AG04450 (cell line): ENCODE measurements at regions not wholly inside any gene's neighbourhood (a gene's known extent, or its start where the extent isn't known, plus 50 kb on each side); places are given as distances from the start of the nearest gene placed in this dataset.

Experiments used
- CTCF ChIA-PET: fragments of 300-600, 350-600 bp; formaldehyde crosslinking; extraction: SDS; loops from one replicate; lab custom pipeline; 2022; ENCODE audit warnings: antibody characterized with exemption, inconsistent platforms; lab: Charles Lee
- POLR2A ChIA-PET: fragments of 350-600 bp; formaldehyde crosslinking; extraction: SDS; loops from one replicate; lab custom pipeline; 2021; ENCODE audit warnings: antibody characterized with exemption, inconsistent platforms; lab: Yijun Ruan, JAX
- DNase-seq: peaks from one replicate; pipeline ENCODE4 v3.0.0-alpha.2; 2011; ENCODE audit warnings: low read depth, low spot score
- H3K27ac ChIP-seq: one replicate; pipeline ENCODE4 v1.5.1; 2012; ENCODE audit warnings: low read depth, low read length, control low read depth
- H3K27me3 ChIP-seq: one replicate; pipeline ENCODE4 v1.6.0; 2012; ENCODE audit warnings: low read length; ENCODE audit not compliant: control insufficient read depth, insufficient read depth
- H3K4me3 ChIP-seq: 2 replicates; pipeline ENCODE4 v1.5.1; 2011; ENCODE audit warnings: mild to moderate bottlenecking, low read depth, low read length, control low read depth
- H3K9me3 ChIP-seq: 2 replicates; pipeline ENCODE4 v1.5.1; 2012; ENCODE audit warnings: low read length; ENCODE audit not compliant: control insufficient read depth, insufficient read depth
- TF ChIP-seq, protein P1 (sequence below): IDR thresholded peaks from 2 replicates; pipeline ENCODE4 v1.5.1; 2011; ENCODE audit warnings: low read depth, low read length, control low read depth, inconsistent platforms

DNA sequence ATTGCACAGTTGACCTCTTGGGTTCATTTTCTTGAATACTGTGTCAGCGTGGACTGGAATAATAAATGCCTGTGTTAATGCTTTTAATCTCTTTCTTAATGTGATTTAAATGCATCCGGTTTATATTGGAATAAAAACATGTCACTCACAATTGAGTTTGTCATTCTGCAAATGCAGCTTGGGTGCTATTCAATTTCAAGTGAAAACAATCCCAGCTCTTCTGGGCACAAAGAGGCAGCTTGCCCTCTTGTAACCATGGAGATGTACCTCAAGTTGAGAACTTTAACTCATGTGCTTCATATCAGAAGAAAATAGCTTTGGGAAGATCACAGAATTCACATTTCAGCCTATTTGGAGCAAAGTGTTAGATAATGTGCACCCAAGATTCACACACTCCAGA is 355.7 kb upstream of the GNPDA2 start:
- CTCF ChIA-PET: no interaction called here
- Histone ChIP-seq H3K27ac (no peak overlapping the region), H3K27me3 (no peaks in the 10 kb centered on the region), H3K4me3 (no peak overlapping the region), H3K9me3 (no peaks in the 10 kb centered on the region)
- POLR2A ChIA-PET: no interaction called here
- no peak for DNase-seq
- TF ChIP-seq, protein P1, sequence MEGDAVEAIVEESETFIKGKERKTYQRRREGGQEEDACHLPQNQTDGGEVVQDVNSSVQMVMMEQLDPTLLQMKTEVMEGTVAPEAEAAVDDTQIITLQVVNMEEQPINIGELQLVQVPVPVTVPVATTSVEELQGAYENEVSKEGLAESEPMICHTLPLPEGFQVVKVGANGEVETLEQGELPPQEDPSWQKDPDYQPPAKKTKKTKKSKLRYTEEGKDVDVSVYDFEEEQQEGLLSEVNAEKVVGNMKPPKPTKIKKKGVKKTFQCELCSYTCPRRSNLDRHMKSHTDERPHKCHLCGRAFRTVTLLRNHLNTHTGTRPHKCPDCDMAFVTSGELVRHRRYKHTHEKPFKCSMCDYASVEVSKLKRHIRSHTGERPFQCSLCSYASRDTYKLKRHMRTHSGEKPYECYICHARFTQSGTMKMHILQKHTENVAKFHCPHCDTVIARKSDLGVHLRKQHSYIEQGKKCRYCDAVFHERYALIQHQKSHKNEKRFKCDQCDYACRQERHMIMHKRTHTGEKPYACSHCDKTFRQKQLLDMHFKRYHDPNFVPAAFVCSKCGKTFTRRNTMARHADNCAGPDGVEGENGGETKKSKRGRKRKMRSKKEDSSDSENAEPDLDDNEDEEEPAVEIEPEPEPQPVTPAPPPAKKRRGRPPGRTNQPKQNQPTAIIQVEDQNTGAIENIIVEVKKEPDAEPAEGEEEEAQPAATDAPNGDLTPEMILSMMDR: no peak

DNA sequence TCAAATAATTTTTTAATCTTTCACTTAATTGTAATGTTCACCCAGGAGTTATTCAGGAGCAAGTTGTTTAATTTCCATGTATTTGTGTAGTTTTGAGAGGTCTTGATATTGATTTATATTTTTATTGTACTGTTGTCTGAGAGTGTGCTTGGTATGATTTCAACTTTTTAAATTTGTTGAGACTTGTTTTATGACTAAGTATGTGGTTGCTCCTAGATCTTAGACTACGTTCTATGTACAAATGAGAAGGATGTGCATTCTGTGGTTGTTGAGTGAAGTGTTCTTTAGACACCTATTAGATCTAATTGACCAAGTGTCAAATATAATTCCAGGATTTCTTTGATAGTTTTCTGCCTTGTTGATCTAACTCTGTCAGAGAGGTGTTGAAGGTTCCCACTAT is 353.3 kb upstream of the GNPDA2 start:
- Histone ChIP-seq H3K27ac (no peak overlapping the region), H3K27me3 (no peaks in the 10 kb centered on the region), H3K4me3 (no peak overlapping the region), H3K9me3 (no peaks in the 10 kb centered on the region)
- ChIA-PET POLR2A (no interaction called here), CTCF (no interaction called here)
- DNase-seq: no peak
- TF ChIP-seq, protein P1: no peak

DNA sequence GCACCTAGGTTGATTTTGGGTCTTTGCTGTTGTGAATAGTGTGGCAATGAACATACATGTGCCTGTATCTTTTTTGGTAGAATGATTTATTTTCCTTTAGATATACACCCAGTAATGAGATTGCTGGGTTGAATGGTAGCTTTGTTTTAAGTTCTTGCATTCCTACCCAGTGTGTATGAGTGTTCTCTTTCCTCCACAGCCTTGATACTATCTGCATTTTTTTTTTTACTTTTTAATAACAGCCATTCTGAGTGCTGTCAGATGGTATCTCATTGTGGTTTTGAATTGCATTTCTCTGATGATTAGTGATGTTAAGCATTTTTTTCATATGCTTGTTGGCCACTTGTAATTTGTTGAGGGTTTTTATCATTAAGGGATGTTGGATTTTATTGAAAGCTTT is 351.8 kb upstream of the GNPDA2 start:
- TF ChIP-seq, protein P1: no peak
- no peak for DNase-seq

DNA sequence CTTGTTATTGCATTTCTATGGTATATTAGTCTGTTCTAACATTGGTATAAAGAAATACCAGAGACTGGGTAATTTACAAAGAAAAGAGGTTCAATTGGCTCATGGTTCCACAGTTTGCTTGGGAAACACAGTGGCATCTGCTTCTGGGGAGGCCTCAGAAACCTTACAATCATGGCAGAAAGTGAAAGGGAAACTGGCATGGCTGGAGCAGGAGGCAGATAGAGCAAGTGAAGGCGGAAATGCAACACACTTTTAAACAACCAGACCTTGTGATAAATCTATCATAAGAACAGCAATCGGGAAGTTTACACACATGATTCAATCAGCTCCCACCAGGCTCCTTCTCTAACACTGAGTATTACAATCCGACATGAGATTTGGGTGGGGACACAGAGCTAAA is 346.6 kb upstream of the GNPDA2 start:
- TF ChIP-seq, protein P1: no peak
- ChIA-PET CTCF (no interaction called here), POLR2A (no interaction called here)
- Histone ChIP-seq H3K27ac (no peak overlapping the region), H3K4me3 (no peak overlapping the region), H3K9me3 (peaks cover 6% of the 10 kb centered on the region; the same call in 1 of the 2 replicates), H3K27me3 (no peaks in the 10 kb centered on the region)
- DNase-seq: no peak

More for the DNA sequence above, 351.8 kb upstream of the GNPDA2 start:
- ChIA-PET CTCF (no interaction called here), POLR2A (no interaction called here)
- Histone ChIP-seq H3K27me3 (no peaks in the 10 kb centered on the region), H3K4me3 (no peak overlapping the region), H3K27ac (no peak overlapping the region), H3K9me3 (no peaks in the 10 kb centered on the region)

DNA sequence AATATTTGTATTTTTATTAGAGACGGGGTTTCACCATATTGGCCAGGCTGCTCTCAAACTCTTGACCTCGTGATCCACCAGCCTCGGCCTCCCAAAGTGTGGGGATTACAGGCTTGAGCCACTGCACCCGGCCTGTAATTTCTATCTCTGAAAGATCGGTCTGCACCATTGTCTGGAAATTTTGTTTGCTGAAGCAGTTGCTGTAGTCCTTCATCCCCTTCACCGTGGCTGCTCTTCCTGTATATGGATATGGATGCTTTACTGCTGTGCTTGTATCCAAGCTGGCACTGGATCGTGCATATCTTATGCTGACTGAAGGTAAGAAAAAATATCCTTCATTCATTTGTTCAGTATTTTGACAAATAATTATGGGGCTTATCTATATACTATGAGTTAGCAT is 338.4 kb upstream of the GNPDA2 start:
- POLR2A ChIA-PET: no interaction called here
- TF ChIP-seq, protein P1: no peak

More for the DNA sequence above, 338.4 kb upstream of the GNPDA2 start:
- H3K27ac ChIP-seq: no peak overlapping the region
- no peaks in the 10 kb centered on the region for H3K27me3 ChIP-seq
- H3K9me3 ChIP-seq: peaks cover 5% of the 10 kb centered on the region; the same call in 1 of the 2 replicates
- CTCF ChIA-PET: no interaction called here
- no peak overlapping the region for H3K4me3 ChIP-seq
- no peak for DNase-seq
